Thyroid gland (tissue), 4 donors: ENCODE measurements at regions not wholly inside any gene's neighbourhood (a gene's known extent, or its start where the extent isn't known, plus 50 kb on each side); places are given as distances from the start of the nearest gene placed in this dataset.

Experiments used
- DNase-seq, 2 donors: peaks; one replicate each; pipeline ENCODE4 v3.0.0-alpha.2; 2019
- H3K27ac ChIP-seq, 3 donors: fragments of 200-600 bp; sonication (generic); 1 replicate in 2 of 3; 2 replicates in 1 of 3; pipeline ENCODE4 v1.5.1; 2016 to 2019; ENCODE audit warnings: mild to moderate bottlenecking in 1 of 3, moderate library complexity in 1 of 3
- H3K27me3 ChIP-seq: fragments of 200-600 bp; sonication (generic); one replicate; pipeline ENCODE4 v1.5.1; 2019
- H3K36me3 ChIP-seq, 2 donors: fragments of 200-600 bp; sonication (generic); one replicate each; pipeline ENCODE4 v1.5.1; 2016 to 2019
- H3K4me1 ChIP-seq, 2 donors: fragments of 200-600 bp; sonication (generic); one replicate each; pipeline ENCODE4 v1.5.1; 2017 to 2019
- H3K4me3 ChIP-seq, 3 donors: fragments of 200-600 bp; sonication (generic); replicated peaks in 1 of 3; 1 replicate in 2 of 3; 2 replicates in 1 of 3; pipeline ENCODE4 v1.5.1; 2016; ENCODE audit warnings: mild to moderate bottlenecking in 1 of 3
- H3K9me3 ChIP-seq: fragments of 200-600 bp; sonication (generic); one replicate; pipeline ENCODE4 v1.5.1; 2017
- CTCF ChIP-seq, 6 experiments: fragments of 200-600 bp in 3 of 6; fragments of 450-650 bp in 3 of 6; sonication (generic) in 3 of 6; IDR thresholded peaks; one replicate each; pipeline ENCODE4 v1.5.1; 2016 to 2019; ENCODE audit warnings: antibody characterized with exemption in 6 of 6, mild to moderate bottlenecking in 2 of 6, inconsistent platforms in 1 of 6, moderate library complexity in 1 of 6
- POLR2A ChIP-seq, 2 donors: fragments of 450-650 bp; IDR thresholded peaks; one replicate each; pipeline ENCODE4 v1.6.1; 2017; ENCODE audit warnings: antibody characterized with exemption in 2 of 2, mild to moderate bottlenecking in 2 of 2, moderate library complexity in 1 of 2
- WGBS, 2 donors: methylation state at CpG; one replicate each; pipeline ENCODE4 v1.1.5; 2017; 5-methylcytosine and 5-hydroxymethylcytosine counted together
- intact Hi-C: fragments of 100-400 bp; cut with DNase I; formaldehyde crosslinking; loops from one replicate; pipeline ENCODE4 v1.15.1; 2023

GRCh38 chr6:2441601-2442475 lies 196.4 kb upstream of the GMDS start:
- TF ChIP-seq CTCF (IDR thresholded peaks at IDR 0.05) = no peak
- Histone ChIP-seq H3K27ac (no peak overlapping the region), H3K27me3 (no peaks in the 10 kb centered on the region), H3K4me1 (no peaks in the 10 kb centered on the region), H3K9me3 (no peaks in the 10 kb centered on the region), H3K4me3 (no peak overlapping the region), H3K36me3 (no peaks in the 10 kb centered on the region)
- WGBS, 2 donors = 75 to 82% methylated on average over 5 of the region's 5 CpGs
- intact Hi-C loops = no loop called here
- no peak for DNase-seq

- intact Hi-C loops = no loop called here
- Histone ChIP-seq H3K27me3 (no peaks in the 10 kb centered on the region), H3K9me3 (no peaks in the 10 kb centered on the region), H3K36me3 (no peaks in the 10 kb centered on the region), H3K27ac (no peak overlapping the region), H3K4me1 (no peaks in the 10 kb centered on the region), H3K4me3 (no peak overlapping the region)
- no peak for DNase-seq
- TF ChIP-seq CTCF (IDR thresholded peaks at IDR 0.05) (no peak), POLR2A (IDR thresholded peaks at IDR 0.05) (no peak)
These were observed 195.1 kb upstream of the GMDS start for GRCh38 chr6:2440516-2440915.

- Histone ChIP-seq H3K4me1 (no peaks in the 10 kb centered on the region), H3K36me3 (no peaks in the 10 kb centered on the region), H3K27me3 (no peaks in the 10 kb centered on the region), H3K4me3 (no peak overlapping the region), H3K27ac (no peak overlapping the region), H3K9me3 (no peaks in the 10 kb centered on the region)
- 85 to 86% methylated on average over 6 of the region's 6 CpGs for WGBS, 2 donors
- intact Hi-C loops = no loop called here
- no peak for TF ChIP-seq CTCF (IDR thresholded peaks at IDR 0.05)
- TF ChIP-seq POLR2A (IDR thresholded peaks at IDR 0.05) = no peak
- no peak for DNase-seq
These were observed 194.2 kb upstream of the GMDS start for GRCh38 chr6:2439632-2440031.

GRCh38 chr6:2439082-2439481 lies 193.7 kb upstream of the GMDS start:
- no peak for TF ChIP-seq CTCF (IDR thresholded peaks at IDR 0.05)
- no peak for TF ChIP-seq POLR2A (IDR thresholded peaks at IDR 0.05)
- Histone ChIP-seq H3K36me3 (no peaks in the 10 kb centered on the region), H3K9me3 (no peaks in the 10 kb centered on the region), H3K27ac (no peak overlapping the region), H3K4me1 (no peaks in the 10 kb centered on the region), H3K4me3 (no peak overlapping the region), H3K27me3 (no peaks in the 10 kb centered on the region)
- intact Hi-C loops = no loop called here
- no peak for DNase-seq
- 86 to 94% methylated on average over 2 of the region's 2 CpGs for WGBS, 2 donors

- no peaks in the 10 kb centered on the region for H3K36me3 ChIP-seq
- no peaks in the 10 kb centered on the region for H3K9me3 ChIP-seq
- no peaks in the 10 kb centered on the region for H3K27me3 ChIP-seq
- no peaks in the 10 kb centered on the region for H3K4me1 ChIP-seq
- 89 to 90% methylated on average over 23 of the region's 23 CpGs for WGBS, 2 donors
- no peak overlapping the region for H3K27ac ChIP-seq
- intact Hi-C loops = no loop called here
- no peak for DNase-seq
- TF ChIP-seq CTCF (IDR thresholded peaks at IDR 0.05) (no peak), POLR2A (IDR thresholded peaks at IDR 0.05) (no peak)
- H3K4me3 ChIP-seq = no peak overlapping the region
These were observed 191.2 kb upstream of the GMDS start for GRCh38 chr6:2436410-2437154.
